ACC112 (cell line): ENCODE measurements at regions not wholly inside any gene's neighbourhood (a gene's known extent, or its start where the extent isn't known, plus 50 kb on each side); places are given as distances from the start of the nearest gene placed in this dataset.
A peak's percentile ranks its signal among the peaks of the same experiment; 100 is the strongest.

ENCODE experiments used
- H2AFZ ChIP-seq: fragments of 200-600 bp; sonication (generic); one replicate; pipeline ENCODE4 v1.6.0; 2017; ENCODE audit warnings: antibody characterized with exemption, low read length; ENCODE audit not compliant: unreplicated experiment
- H3K27ac ChIP-seq: fragments of 200-600 bp; sonication (generic); 2 replicates; pipeline ENCODE4 v1.5.1; 2014; ENCODE audit warnings: low read depth, mild to moderate bottlenecking, antibody characterized with exemption, low read length, moderate library complexity
- H3K27me3 ChIP-seq: fragments of 200-600 bp; sonication (generic); 2 replicates; pipeline ENCODE4 v1.6.1; 2014; ENCODE audit warnings: mild to moderate bottlenecking, antibody characterized with exemption, low read length, moderate library complexity, mixed read lengths; ENCODE audit not compliant: insufficient read depth
- H3K36me3 ChIP-seq: fragments of 200-600 bp; sonication (generic); 2 replicates; pipeline ENCODE4 v1.6.1; 2016; ENCODE audit warnings: mild to moderate bottlenecking, antibody characterized with exemption, low read length, moderate library complexity, mixed read lengths; ENCODE audit not compliant: insufficient read depth
- H3K4me1 ChIP-seq: fragments of 200-600 bp; sonication (generic); one replicate; pipeline ENCODE4 v1.6.1; 2016; ENCODE audit warnings: low read length, mixed read lengths; ENCODE audit not compliant: insufficient read depth, unreplicated experiment, control insufficient read depth
- H3K4me3 ChIP-seq: fragments of 200-600 bp; sonication (generic); 2 replicates; pipeline ENCODE4 v1.5.1; 2014; ENCODE audit warnings: mild to moderate bottlenecking, low read depth, low read length
- H3K79me2 ChIP-seq: fragments of 200-600 bp; sonication (generic); one replicate; pipeline ENCODE4 v1.6.0; 2016; ENCODE audit warnings: low read length; ENCODE audit not compliant: control insufficient read depth, unreplicated experiment, insufficient read depth

DNA sequence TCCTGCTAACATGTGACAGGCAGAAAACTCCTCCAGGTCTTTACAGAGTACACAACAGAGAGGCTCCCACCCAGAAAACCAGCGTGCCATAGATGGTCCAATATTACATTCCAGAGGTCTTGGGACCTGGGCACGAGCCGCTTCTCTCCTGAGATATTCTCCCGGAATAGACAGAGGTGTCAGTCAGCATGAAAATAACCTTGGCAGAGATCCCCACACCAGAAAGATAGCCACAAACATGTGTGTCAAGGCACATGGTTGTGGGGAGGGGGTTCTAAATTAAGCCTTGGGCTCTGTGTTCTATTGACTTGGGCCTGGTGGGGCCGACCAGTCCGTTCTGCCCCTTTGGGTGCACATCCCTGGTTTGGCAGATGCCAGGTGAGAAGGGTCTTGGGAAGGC is 78.4 kb downstream of the BOD1 start:
- H3K27me3 ChIP-seq = no peaks in the 10 kb centered on the region
- no peak overlapping the region for H3K27ac ChIP-seq

DNA sequence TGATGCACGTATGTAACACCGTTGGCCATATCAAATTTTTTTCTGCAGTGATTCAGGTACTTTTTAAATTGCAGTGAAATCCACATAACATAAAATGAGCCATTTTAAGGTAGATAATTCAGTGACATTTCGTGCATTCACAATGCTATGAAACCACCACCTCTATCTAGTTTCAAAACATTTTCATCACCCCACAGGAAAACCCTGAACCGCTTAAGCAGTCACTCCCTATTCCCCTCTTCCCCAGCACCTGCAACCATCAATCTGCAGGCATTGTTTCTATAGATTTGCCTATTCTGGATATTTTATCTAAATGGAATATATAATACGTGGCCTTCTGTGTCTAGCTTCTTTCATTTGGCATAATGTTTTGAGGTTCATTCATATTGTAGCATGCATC is 79.2 kb downstream of the BOD1 start:
- H3K27ac ChIP-seq = no peak overlapping the region
- H3K4me3 ChIP-seq = no peak overlapping the region
- H3K27me3 ChIP-seq = no peaks in the 10 kb centered on the region
- H3K36me3 ChIP-seq = no peaks in the 10 kb centered on the region
- H3K4me1 ChIP-seq = peaks cover 29% of the 10 kb centered on the region
- H3K79me2 ChIP-seq = no peaks in the 10 kb centered on the region
- no peak overlapping the region for H2AFZ ChIP-seq

More for the DNA sequence above, 78.4 kb downstream of the BOD1 start:
- Histone ChIP-seq H3K36me3 (no peaks in the 10 kb centered on the region), H2AFZ (no peak overlapping the region), H3K4me3 (no peak overlapping the region), H3K79me2 (no peaks in the 10 kb centered on the region), H3K4me1 (peaks cover 29% of the 10 kb centered on the region)

DNA sequence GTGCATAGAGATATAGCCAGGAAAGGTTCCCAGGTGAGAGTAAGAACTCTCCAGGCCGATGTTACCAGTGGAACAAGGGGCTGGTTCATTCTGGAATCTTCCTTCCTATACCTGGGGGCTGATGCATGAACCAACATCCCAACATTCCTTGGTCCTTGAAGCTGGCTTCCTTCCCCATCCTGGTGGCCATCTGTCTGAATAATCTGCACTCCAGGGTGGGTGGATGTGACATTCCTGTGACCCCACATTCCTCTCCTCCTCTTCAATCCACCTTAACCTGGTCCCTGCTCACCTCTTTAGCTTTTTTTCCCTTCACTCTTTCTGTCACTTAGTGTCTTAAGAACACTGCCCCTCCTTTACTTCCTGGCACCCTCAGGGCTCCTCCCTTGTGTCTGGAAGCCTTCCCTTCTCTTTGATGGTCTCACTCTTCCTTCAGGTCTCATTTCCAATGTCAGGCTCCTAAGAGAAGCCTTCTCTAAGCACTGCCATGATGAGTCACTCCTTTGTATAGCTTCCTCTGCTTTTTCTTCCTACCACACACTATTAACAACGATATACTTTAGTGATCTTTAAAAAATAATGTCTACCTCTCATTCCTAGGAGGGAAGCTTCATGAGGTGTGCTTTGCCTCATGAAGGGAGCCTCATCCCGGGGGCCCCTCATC is 80.3 kb downstream of the BOD1 start:
- Histone ChIP-seq H3K36me3 (no peaks in the 10 kb centered on the region), H3K79me2 (no peaks in the 10 kb centered on the region), H3K27ac (no peak overlapping the region), H2AFZ (no peak overlapping the region), H3K4me3 (no peak overlapping the region), H3K4me1 (peaks cover 29% of the 10 kb centered on the region), H3K27me3 (no peaks in the 10 kb centered on the region)

DNA sequence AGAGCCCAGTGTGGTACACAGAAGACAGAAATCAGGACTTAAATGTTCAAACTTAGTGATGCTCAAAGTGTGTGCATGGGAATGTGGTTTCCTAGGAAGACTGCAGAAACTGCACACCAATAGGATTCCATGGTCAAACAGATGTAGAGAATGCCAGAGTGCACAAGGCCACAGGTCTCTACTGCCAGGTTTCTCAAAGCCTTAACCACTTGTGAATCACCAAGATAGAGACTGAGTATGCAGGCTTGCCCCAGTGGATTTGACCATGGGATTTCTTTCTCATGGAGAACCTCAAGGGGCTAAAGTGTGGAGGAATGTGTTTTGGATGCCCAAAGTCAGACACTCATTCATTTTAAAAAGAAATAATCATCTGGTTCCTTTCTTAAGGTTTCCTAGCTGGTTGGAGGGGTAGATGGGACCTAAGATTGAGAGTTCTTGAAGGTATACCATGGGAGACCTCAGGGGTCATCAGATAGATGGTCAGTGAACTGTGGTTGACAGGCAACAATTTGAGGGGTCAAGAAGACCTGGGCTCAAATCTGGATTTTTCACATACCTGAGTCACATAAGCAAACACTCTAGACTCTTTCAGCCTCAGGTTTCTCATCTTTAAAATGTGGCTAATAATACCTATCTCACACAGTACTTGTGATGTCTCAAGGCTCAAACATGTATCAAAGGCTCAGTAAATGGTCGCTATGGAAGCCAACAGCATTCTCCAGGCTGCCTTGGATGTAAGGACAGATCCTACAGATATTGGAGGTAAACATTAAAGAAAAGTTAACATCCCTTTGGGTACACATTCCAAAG is 81.1 kb downstream of the BOD1 start:
- no peak overlapping the region for H3K4me3 ChIP-seq
- no peaks in the 10 kb centered on the region for H3K79me2 ChIP-seq
- H3K27me3 ChIP-seq = no peaks in the 10 kb centered on the region
- no peak overlapping the region for H2AFZ ChIP-seq
- H3K27ac ChIP-seq = peak overlapping the region; percentile 5; the same call in 1 of the 2 replicates
- H3K4me1 ChIP-seq = peaks cover 29% of the 10 kb centered on the region
- H3K36me3 ChIP-seq = no peaks in the 10 kb centered on the region

DNA sequence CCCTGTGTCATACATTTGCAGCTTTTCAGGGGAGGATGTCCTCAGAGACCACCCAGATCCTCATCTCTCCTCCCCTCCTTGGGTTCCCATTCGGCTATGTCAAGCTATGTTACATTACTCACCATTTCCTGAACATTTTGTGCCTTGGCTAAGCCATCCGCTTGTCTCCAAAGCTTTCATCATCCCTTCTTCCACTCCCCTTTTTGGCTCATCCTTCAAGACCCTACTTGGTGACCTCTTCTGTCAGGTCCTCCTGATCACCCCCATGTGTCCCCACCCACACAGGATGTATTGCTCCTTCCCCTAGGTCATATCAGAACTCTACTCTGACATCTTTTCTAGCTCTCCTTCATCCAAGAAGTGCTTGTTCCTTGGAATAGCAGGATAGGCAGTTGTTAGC is 81.8 kb downstream of the BOD1 start:
- no peaks in the 10 kb centered on the region for H3K36me3 ChIP-seq
- H3K27me3 ChIP-seq = no peaks in the 10 kb centered on the region
- peaks cover 29% of the 10 kb centered on the region for H3K4me1 ChIP-seq
- peak overlapping the region; percentile 17; the same call in 1 of the 2 replicates for H3K27ac ChIP-seq
- no peaks in the 10 kb centered on the region for H3K79me2 ChIP-seq
- H3K4me3 ChIP-seq = no peak overlapping the region
- H2AFZ ChIP-seq = no peak overlapping the region

DNA sequence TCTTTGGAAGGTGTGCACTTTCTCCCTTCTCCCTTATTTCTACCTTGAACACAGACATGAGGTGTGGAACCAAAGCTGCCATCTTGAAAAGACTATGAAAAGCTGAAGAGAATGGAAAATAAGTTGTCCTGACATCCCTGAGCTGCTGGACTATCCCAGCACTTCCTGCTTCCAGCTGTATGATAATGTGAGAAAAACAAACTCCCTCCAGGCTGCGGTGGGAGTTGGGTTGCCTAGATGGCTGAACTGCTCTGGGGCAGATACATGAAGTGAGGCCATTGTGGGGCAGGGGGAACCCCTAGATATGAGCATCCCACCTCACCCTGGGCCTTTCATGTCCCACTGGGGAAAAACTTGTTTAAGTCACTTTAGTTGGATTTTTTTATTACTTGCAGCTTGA is 82.4 kb downstream of the BOD1 start:
- no peaks in the 10 kb centered on the region for H3K36me3 ChIP-seq
- H3K27ac ChIP-seq = 0 out of 2 replicates have a peak overlapping the region, but pooled peaks have one; percentile 17
- H3K4me1 ChIP-seq = peaks cover 29% of the 10 kb centered on the region
- no peaks in the 10 kb centered on the region for H3K27me3 ChIP-seq
- no peaks in the 10 kb centered on the region for H3K79me2 ChIP-seq
- peak overlapping the region; percentile 3 for H2AFZ ChIP-seq
- no peak overlapping the region for H3K4me3 ChIP-seq

DNA sequence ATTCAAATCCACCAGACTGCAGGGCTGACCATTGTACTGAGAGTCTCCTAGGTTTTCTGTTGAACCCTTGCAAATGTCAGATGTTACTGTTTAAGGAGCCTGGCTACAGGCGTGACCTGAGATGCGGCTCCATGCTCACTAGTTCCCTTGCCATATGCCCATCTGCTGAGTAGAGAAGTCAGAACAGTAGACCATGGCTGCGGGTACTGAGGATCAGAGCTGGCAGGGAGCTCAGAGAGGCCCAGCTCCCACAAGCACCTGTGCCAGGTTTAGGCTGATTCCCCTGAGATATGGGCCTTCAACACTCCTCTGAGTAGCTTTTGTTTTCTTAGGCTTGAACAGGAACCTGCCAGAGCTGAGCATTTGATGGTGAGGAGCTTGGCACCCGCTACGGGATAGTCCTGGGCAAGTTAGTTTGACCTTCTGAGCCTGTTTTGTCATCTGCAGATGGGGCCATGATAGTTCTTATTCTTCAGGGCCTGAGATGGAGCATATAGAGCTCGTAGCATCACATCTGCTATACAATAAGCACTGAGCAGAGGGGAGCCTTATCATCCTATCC is 83.7 kb downstream of the BOD1 start:
- no peak overlapping the region for H2AFZ ChIP-seq
- peaks cover 29% of the 10 kb centered on the region for H3K4me1 ChIP-seq
- no peak overlapping the region for H3K4me3 ChIP-seq
- no peaks in the 10 kb centered on the region for H3K27me3 ChIP-seq
- H3K36me3 ChIP-seq = no peaks in the 10 kb centered on the region
- no peaks in the 10 kb centered on the region for H3K79me2 ChIP-seq
- H3K27ac ChIP-seq = no peak overlapping the region

DNA sequence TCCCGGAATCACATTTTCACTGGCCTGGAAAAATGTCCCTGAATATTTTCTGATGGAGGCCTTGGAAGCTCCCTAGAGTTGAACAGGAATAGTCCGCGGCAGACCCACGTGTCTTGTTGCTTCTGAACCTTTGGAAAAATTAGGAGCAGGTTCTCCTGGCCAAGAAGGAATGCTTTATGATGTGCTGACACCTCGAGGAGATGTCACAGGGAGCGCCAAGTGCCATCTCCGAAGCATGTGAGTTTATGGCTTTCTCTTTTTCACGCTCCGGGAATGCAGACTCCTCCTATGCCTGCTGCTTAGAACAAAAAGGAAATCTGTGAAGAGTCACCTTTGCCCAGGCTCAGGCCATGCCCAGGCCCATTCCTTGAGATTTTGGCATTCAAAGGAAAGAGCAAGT is 84.6 kb downstream of the BOD1 start:
- Histone ChIP-seq H3K27ac (no peak overlapping the region), H3K4me3 (no peak overlapping the region), H3K79me2 (no peaks in the 10 kb centered on the region), H3K36me3 (no peaks in the 10 kb centered on the region), H3K27me3 (no peaks in the 10 kb centered on the region), H2AFZ (no peak overlapping the region), H3K4me1 (peaks cover 29% of the 10 kb centered on the region)

DNA sequence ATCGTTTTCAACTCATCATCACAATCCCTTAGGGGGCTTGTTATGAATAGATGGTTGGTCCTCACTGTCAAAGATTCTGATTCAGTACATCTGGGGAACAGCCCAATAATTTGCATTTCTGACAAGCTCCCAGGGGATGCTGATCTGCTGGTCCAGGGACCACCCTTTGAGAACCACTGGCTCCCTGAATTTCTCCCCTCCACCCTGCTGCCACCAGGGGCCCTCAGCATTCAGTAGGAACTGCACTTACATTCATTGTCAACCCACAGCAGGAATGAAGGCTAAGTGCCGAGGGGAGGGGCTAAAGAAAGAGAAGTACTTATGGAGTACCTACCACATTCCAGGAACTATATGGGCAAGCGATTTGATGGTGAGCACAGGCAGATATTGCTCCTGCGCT is 85.9 kb downstream of the BOD1 start:
- Histone ChIP-seq H3K79me2 (no peaks in the 10 kb centered on the region), H3K27ac (no peak overlapping the region), H3K4me3 (no peak overlapping the region), H2AFZ (no peak overlapping the region), H3K27me3 (no peaks in the 10 kb centered on the region), H3K36me3 (no peaks in the 10 kb centered on the region), H3K4me1 (peaks cover 19% of the 10 kb centered on the region)

DNA sequence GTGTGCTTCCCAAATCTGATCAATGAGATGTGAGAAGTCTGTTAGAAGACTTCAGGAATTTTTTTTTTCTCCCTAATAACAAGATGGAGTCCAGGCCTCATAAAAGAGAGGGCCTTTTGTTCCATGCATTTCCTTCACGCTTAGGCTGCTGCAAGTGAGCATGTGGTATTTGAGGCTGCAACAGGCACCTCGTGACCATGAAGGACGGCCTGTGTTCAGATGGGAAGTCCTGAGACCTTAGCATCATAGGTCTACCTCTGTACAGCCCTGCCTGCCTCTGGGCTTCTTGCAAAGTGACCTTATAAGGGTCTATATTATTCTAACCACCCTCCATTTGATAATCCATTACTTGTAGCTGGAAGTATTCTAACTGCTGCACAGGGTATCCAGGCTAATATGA is 86.6 kb downstream of the BOD1 start:
- Histone ChIP-seq H3K4me3 (no peak overlapping the region), H2AFZ (no peak overlapping the region), H3K27me3 (no peaks in the 10 kb centered on the region), H3K79me2 (no peaks in the 10 kb centered on the region), H3K4me1 (peaks cover 12% of the 10 kb centered on the region), H3K36me3 (no peaks in the 10 kb centered on the region), H3K27ac (no peak overlapping the region)

DNA sequence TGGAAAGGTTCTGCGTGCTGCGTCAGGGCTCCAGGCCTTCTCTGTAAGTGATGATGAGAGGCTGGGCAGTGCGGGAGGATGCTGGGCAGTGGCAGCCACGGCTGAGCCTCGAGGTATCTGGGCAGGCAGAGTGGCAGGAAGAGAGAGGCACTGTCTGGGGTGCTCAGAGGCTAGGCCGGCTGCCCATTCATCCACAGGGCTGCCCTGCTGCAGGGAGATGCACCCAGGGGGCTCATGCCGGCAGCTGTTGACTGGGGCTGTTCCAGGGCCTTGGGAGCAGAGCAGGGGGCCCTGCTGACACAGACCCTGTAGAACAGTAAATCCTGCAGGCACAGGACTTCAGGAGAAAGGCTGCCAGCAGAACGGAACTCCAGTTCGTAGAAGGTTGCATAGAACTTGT is 88.8 kb downstream of the BOD1 start:
- no peak overlapping the region for H3K27ac ChIP-seq
- H3K4me3 ChIP-seq = no peak overlapping the region
- H3K79me2 ChIP-seq = no peaks in the 10 kb centered on the region
- H2AFZ ChIP-seq = no peak overlapping the region
- H3K4me1 ChIP-seq = no peaks in the 10 kb centered on the region
- no peaks in the 10 kb centered on the region for H3K27me3 ChIP-seq
- no peaks in the 10 kb centered on the region for H3K36me3 ChIP-seq
